Neuronal stem cell (in vitro differentiated cells): ENCODE measurements at regions not wholly inside any gene's neighbourhood (a gene's known extent, or its start where the extent isn't known, plus 50 kb on each side); places are given as distances from the start of the nearest gene placed in this dataset.

Experiments
- DNase-seq: peaks from one replicate; pipeline ENCODE4 v3.0.0-alpha.2; 2013; ENCODE audit warnings: low spot score
- H2AFZ ChIP-seq: one replicate; pipeline ENCODE4 v1.6.1; 2013; ENCODE audit warnings: mild to moderate bottlenecking, low read length, inconsistent platforms
- H2AK5ac ChIP-seq: 2 replicates; pipeline ENCODE4 v1.6.1; 2013; ENCODE audit warnings: low read depth, mild to moderate bottlenecking, inconsistent platforms, low read length, moderate library complexity, mixed read lengths
- H2BK120ac ChIP-seq: 2 replicates; pipeline ENCODE4 v1.6.1; 2013; ENCODE audit warnings: low read depth, mild to moderate bottlenecking, inconsistent platforms, low read length, moderate library complexity, mixed read lengths
- H2BK12ac ChIP-seq: one replicate; pipeline ENCODE4 v1.6.1; 2013; ENCODE audit warnings: low read length, inconsistent platforms
- H2BK15ac ChIP-seq: 2 replicates; pipeline ENCODE4 v1.6.1; 2013; ENCODE audit warnings: mild to moderate bottlenecking, low read length, inconsistent platforms, mixed read lengths
- H2BK5ac ChIP-seq: one replicate; pipeline ENCODE4 v1.6.1; 2013; ENCODE audit warnings: inconsistent platforms, mild to moderate bottlenecking, low read length, moderate library complexity
- H3K14ac ChIP-seq: one replicate; pipeline ENCODE4 v1.6.1; 2013; ENCODE audit warnings: low read length, inconsistent platforms
- H3K18ac ChIP-seq: 2 replicates; pipeline ENCODE4 v1.6.1; 2013; ENCODE audit warnings: low read length, inconsistent platforms
- H3K23ac ChIP-seq: 2 replicates; pipeline ENCODE4 v1.6.1; 2013; ENCODE audit warnings: low read depth, mild to moderate bottlenecking, mixed read lengths, low read length, inconsistent platforms; ENCODE audit not compliant: poor library complexity
- H3K27ac ChIP-seq: replicated peaks from 3 replicates; pipeline ENCODE4 v1.5.1; 2013; ENCODE audit warnings: low read length, inconsistent platforms
- H3K27me3 ChIP-seq, 3 experiments: 2 replicates each; pipeline ENCODE4 v1.6.1; 2013; ENCODE audit warnings: low read length in 3 of 3, mild to moderate bottlenecking in 2 of 3, inconsistent platforms in 1 of 3, low read depth in 1 of 3, mixed read lengths in 1 of 3, moderate library complexity in 1 of 3; ENCODE audit not compliant: control insufficient read depth in 3 of 3, insufficient read depth in 3 of 3
- H3K36me3 ChIP-seq, 2 donors: replicated peaks in 1 of 2; 2 replicates each; pipeline ENCODE4 v1.6.1; 2013; ENCODE audit warnings: low read length in 2 of 2; ENCODE audit not compliant: control insufficient read depth in 2 of 2, insufficient read depth in 2 of 2
- H3K4ac ChIP-seq: 2 replicates; pipeline ENCODE4 v1.6.1; 2013; ENCODE audit warnings: inconsistent platforms, mild to moderate bottlenecking, low read length, moderate library complexity
- H3K4me1 ChIP-seq, 2 donors: 1 replicate in 1 of 2; 2 replicates in 1 of 2; pipeline ENCODE4 v1.6.1; 2013; ENCODE audit warnings: low read length in 2 of 2, low read depth in 1 of 2; ENCODE audit not compliant: control insufficient read depth in 2 of 2, insufficient read depth in 1 of 2
- H3K4me2 ChIP-seq: one replicate; pipeline ENCODE4 v1.6.1; 2013; ENCODE audit warnings: mild to moderate bottlenecking, low read length, inconsistent platforms; ENCODE audit not compliant: insufficient read depth, poor library complexity, severe bottlenecking
- H3K4me3 ChIP-seq, 2 donors: 2 replicates each; pipeline ENCODE4 v1.5.1; 2013; ENCODE audit warnings: low read length in 2 of 2, mild to moderate bottlenecking in 2 of 2, inconsistent platforms in 1 of 2, moderate library complexity in 1 of 2
- H3K79me1 ChIP-seq: one replicate; pipeline ENCODE4 v1.6.1; 2013; ENCODE audit warnings: low read depth, mild to moderate bottlenecking, inconsistent platforms, low read length, moderate library complexity
- H3K9ac ChIP-seq: one replicate; pipeline ENCODE4 v1.6.1; 2013; ENCODE audit warnings: mild to moderate bottlenecking, low read depth, low read length, inconsistent platforms; ENCODE audit not compliant: poor library complexity
- H3K9me3 ChIP-seq, 2 donors: replicated peaks in 1 of 2; 2 replicates each; pipeline versions ENCODE3 to v1.6.1; 2013; ENCODE audit warnings: low read length in 2 of 2, mild to moderate bottlenecking in 2 of 2, inconsistent platforms in 1 of 2, low read depth in 1 of 2, mixed read lengths in 1 of 2, moderate library complexity in 1 of 2; ENCODE audit not compliant: control insufficient read depth in 2 of 2, insufficient read depth in 1 of 2
- H4K8ac ChIP-seq: one replicate; pipeline ENCODE4 v1.6.1; 2013; ENCODE audit warnings: low read depth, mild to moderate bottlenecking, inconsistent platforms, low read length, moderate library complexity
- H4K91ac ChIP-seq: one replicate; pipeline ENCODE4 v1.6.1; 2013; ENCODE audit warnings: low read length, low read depth, mild to moderate bottlenecking, inconsistent platforms; ENCODE audit not compliant: poor library complexity
- WGBS, 2 donors: extraction: QIAGEN DNeasy Blood & Tissue Kit; methylation state at CpG; one replicate each; pipeline ENCODE4 v1.1.7; 2013; ENCODE audit warnings: missing lambda C conversion rate in 2 of 2, mixed read lengths in 1 of 2; ENCODE audit not compliant: insufficient read length in 2 of 2, insufficient replicate concordance in 1 of 2; ENCODE audit errors: extremely low coverage in 2 of 2; 5-methylcytosine and 5-hydroxymethylcytosine counted together

DNA sequence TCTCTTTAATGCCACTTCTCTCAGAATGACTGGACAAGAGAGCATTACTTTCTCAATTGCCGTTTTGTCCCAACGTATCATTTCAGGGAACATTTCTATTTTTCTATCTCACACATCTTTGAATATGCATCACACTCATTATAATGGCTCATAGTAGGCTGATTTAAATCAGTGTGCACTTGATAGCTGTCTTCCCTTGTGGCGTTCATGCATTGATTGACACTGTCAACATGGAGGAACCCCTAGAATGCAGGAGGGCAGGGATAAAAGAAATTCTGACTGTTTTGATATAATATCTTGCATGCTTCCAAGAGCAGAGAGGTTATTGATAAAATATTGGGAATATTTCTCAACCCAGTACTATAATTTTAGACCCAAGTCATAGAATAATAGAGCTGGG lies 1528.9 kb upstream of the FLRT2 start:
- H3K4ac ChIP-seq = no peak overlapping the region
- H2AFZ ChIP-seq = no peak overlapping the region
- H3K23ac ChIP-seq = no peak overlapping the region
- no peak overlapping the region for H3K18ac ChIP-seq
- no peak overlapping the region for H2BK15ac ChIP-seq
- H2BK120ac ChIP-seq = no peak overlapping the region
- no peak overlapping the region for H3K14ac ChIP-seq
- no peaks in the 10 kb centered on the region for H3K9me3 ChIP-seq
- H4K8ac ChIP-seq = no peak overlapping the region
- H3K4me3 ChIP-seq = no peak overlapping the region
- H2AK5ac ChIP-seq = no peak overlapping the region
- no peak overlapping the region for H3K27ac ChIP-seq
- WGBS, 2 donors = no CpG with 5 or more reads among the region's 3 CpGs
- H3K4me2 ChIP-seq = no peak overlapping the region
- H2BK5ac ChIP-seq = no peak overlapping the region
- H4K91ac ChIP-seq = no peak overlapping the region
- H3K27me3 ChIP-seq = no peaks in the 10 kb centered on the region
- H3K36me3 ChIP-seq = no peaks in the 10 kb centered on the region
- no peak overlapping the region for H3K9ac ChIP-seq
- H2BK12ac ChIP-seq = no peak overlapping the region
- DNase-seq = no peak
- H3K79me1 ChIP-seq = no peaks in the 10 kb centered on the region
- H3K4me1 ChIP-seq = no peaks in the 10 kb centered on the region

DNA sequence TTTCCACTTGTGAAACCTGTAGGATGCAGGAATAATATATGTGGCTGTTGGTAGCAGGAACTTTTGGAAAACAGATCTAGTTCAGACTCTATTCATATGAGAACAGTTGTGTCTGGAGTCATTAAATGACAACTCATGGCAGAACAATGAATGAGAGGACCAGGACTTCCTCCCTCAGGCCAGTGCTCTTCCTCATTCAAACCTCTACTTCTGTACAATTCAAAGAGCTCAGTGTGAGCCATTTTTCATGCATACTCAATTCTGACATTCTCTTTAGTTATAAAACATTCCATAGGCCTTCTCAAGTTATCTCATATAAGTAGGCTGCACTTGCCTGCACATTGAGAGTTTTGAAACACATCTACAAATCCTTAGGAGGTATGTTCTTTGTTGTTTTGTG lies 1526.6 kb upstream of the FLRT2 start:
- Histone ChIP-seq H3K27me3 (no peaks in the 10 kb centered on the region), H3K79me1 (no peaks in the 10 kb centered on the region), H4K8ac (no peak overlapping the region), H3K9me3 (no peaks in the 10 kb centered on the region), H3K14ac (no peak overlapping the region), H3K4ac (no peak overlapping the region), H4K91ac (no peak overlapping the region), H3K4me1 (peaks cover 0 to 2% of the 10 kb centered on the region in 2 donors), H2BK15ac (no peak overlapping the region), H2BK5ac (no peak overlapping the region), H3K4me3 (no peak overlapping the region), H2BK12ac (no peak overlapping the region), H2BK120ac (no peak overlapping the region), H3K9ac (no peak overlapping the region), H3K23ac (no peak overlapping the region), H2AK5ac (no peak overlapping the region), H2AFZ (no peak overlapping the region), H3K4me2 (no peak overlapping the region), H3K27ac (no peak overlapping the region), H3K18ac (no peak overlapping the region), H3K36me3 (no peaks in the 10 kb centered on the region)
- no peak for DNase-seq

GRCh38 chr14:84006643-84007155 lies 1523.2 kb upstream of the FLRT2 start:
- Histone ChIP-seq H3K4me3 (no peak overlapping the region), H3K9ac (no peak overlapping the region), H2BK5ac (no peak overlapping the region), H4K91ac (no peak overlapping the region), H3K9me3 (no peaks in the 10 kb centered on the region), H3K4ac (no peak overlapping the region), H3K4me2 (no peak overlapping the region), H3K79me1 (no peaks in the 10 kb centered on the region), H3K27ac (no peak overlapping the region), H4K8ac (no peak overlapping the region), H2BK15ac (no peak overlapping the region), H3K27me3 (no peaks in the 10 kb centered on the region), H3K4me1 (peaks cover 0 to 2% of the 10 kb centered on the region in 2 donors), H3K23ac (no peak overlapping the region), H3K36me3 (no peaks in the 10 kb centered on the region), H2BK120ac (no peak overlapping the region), H3K14ac (no peak overlapping the region), H2AFZ (no peak overlapping the region), H3K18ac (no peak overlapping the region), H2BK12ac (no peak overlapping the region), H2AK5ac (no peak overlapping the region)
- DNase-seq = peak; percentile 1
- WGBS, 2 donors = no CpG with 5 or more reads among the region's 3 CpGs

GRCh38 chr14:84013424-84013823 lies 1516.5 kb upstream of the FLRT2 start:
- Histone ChIP-seq H3K4me2 (no peak overlapping the region), H3K18ac (no peak overlapping the region), H3K36me3 (no peaks in the 10 kb centered on the region), H3K4me3 (no peak overlapping the region), H4K91ac (no peak overlapping the region), H3K23ac (no peak overlapping the region), H3K4me1 (no peaks in the 10 kb centered on the region), H2BK15ac (no peak overlapping the region), H4K8ac (no peak overlapping the region), H2BK12ac (no peak overlapping the region), H3K9ac (no peak overlapping the region), H3K79me1 (no peaks in the 10 kb centered on the region), H3K4ac (no peak overlapping the region), H2AK5ac (no peak overlapping the region), H3K27me3 (no peaks in the 10 kb centered on the region), H2BK5ac (no peak overlapping the region), H2BK120ac (no peak overlapping the region), H3K27ac (no peak overlapping the region), H3K14ac (no peak overlapping the region), H2AFZ (no peak overlapping the region), H3K9me3 (no peaks in the 10 kb centered on the region)
- WGBS, 2 donors = no CpG with 5 or more reads among the region's 1 CpG
- DNase-seq = no peak
